Activated CD4-positive, alpha-beta T cell treated with anti-CD3 and anti-CD28 coated beads for 24 hours (primary cell): ENCODE measurements at regions not wholly inside any gene's neighbourhood (a gene's known extent, or its start where the extent isn't known, plus 50 kb on each side); places are given as distances from the start of the nearest gene placed in this dataset.
"Not testable (repeated sequence)": the region's sequence is repeated elsewhere in the genome, so short reads cannot be mapped to it uniquely, and the experiment has no call there.

Source experiments
- DNase-seq, 2 donors: peaks; one replicate each; pipeline ENCODE4 v3.0.0-alpha.2; 2020; ENCODE audit warnings: low read depth in 2 of 2

- DNase-seq: no peak
Measured at GRCh38 chr1:101420406-101420805, 183.6 kb downstream of the S1PR1 start.

- not testable (repeated sequence) for DNase-seq
Measured at GRCh38 chr1:101428083-101428482, 191.3 kb downstream of the S1PR1 start.

DNA sequence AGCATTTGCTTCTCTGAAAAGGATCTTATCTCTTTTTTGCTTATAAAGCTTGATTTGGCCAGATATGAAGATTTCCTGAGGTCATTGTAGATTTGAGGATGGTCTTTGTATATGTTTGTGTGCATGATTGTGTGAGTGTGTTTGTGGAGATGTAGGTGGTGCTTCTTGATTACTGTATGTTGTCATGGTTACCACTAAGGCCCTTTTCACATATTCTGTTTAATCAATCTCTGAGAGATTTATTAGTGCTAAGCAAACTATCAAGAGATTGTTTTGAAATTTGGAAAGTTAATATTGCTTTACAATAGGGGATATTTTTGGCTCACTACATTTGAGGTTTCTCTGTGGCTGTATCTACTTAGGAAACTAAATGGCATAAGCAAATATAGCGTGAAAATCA is 191.7 kb downstream of the S1PR1 start:
- DNase-seq: no peak

GRCh38 chr1:101431956-101432510 is 195.2 kb downstream of the S1PR1 start:
- no peak for DNase-seq

DNA sequence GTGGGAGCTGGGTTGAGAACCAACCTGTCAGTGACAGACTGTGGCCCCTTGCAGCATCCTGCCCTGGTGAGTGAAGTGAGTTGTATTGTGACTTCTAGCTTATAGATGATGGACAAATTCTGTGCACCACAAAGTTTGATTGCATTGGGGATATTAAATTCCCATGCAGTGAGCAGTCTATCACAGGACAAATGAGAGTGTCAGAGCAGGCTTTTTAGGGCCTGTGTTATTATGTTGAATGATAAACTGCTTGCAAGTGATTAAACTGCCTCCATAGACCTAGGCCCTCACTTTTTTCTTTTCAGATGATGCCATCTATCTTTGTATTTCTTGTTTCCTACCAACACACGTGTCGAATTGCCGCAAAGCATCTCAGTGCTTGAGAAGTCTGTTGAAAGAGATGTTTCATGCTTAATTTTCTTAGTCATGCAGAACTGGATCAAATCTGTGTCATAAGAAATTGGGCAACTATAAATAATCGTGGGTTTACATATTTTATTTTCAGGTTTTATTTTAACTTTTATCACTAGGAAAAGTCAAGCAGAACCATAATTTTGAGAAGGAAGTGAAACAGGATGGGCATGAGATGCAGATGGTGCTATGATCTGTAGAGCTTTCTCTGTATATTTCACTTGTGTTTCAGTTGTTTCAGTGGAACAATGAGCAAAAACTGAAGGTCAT is 199.2 kb downstream of the S1PR1 start:
- DNase-seq: no peak

- no peak for DNase-seq
Measured at GRCh38 chr1:101437800-101438199, 201.0 kb downstream of the S1PR1 start.

DNA sequence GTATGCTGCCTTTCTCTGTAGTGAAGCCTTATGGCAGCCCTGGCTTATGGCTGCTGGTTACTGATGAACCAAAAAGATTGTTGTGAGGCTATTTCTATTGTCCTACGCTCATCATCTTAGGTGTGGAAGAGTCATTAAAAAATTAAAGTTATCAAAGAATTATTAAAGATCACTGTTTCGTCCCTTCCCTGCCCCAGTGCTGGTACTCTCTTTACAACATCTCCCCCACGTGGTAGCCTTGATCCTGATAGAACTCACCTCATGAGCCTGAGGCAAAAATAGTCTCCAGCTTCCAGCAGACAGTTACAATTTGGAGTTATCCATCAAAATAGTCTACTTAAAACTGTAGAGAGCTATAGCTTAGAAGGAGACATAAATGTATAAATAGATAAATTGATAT is 201.5 kb downstream of the S1PR1 start:
- DNase-seq: no peak

GRCh38 chr1:101440485-101440884 is 203.7 kb downstream of the S1PR1 start:
- no peak for DNase-seq

GRCh38 chr1:101444381-101444780 is 207.6 kb downstream of the S1PR1 start:
- DNase-seq: no peak

- DNase-seq: no peak
Measured at GRCh38 chr1:101444873-101445618, 208.2 kb downstream of the S1PR1 start.

- no peak for DNase-seq
Measured at GRCh38 chr1:101448018-101448417, 211.2 kb downstream of the S1PR1 start.

GRCh38 chr1:101450691-101451090 is 213.9 kb downstream of the S1PR1 start:
- DNase-seq: not testable (repeated sequence)

DNA sequence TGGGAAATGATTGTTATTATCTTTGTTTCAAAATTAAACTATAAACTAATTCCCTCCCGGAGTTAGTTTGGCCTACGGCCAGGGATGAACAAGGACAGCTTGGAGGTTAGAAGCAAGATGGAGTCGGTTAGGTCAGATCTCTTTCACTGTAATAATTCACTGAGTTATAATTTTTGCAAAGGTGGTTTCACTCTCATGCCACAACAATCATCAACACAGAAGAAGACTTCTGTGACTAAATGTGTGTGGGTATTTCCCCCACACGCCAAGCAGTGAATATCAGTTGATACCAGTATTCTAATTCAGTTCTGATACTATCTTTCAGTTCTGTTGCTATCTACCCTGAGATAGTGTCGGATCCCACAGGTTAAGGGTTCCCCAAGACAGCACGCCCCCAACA is 215.1 kb downstream of the S1PR1 start:
- DNase-seq: no peak

GRCh38 chr1:101452825-101453224 is 216.0 kb downstream of the S1PR1 start:
- DNase-seq: no peak

DNA sequence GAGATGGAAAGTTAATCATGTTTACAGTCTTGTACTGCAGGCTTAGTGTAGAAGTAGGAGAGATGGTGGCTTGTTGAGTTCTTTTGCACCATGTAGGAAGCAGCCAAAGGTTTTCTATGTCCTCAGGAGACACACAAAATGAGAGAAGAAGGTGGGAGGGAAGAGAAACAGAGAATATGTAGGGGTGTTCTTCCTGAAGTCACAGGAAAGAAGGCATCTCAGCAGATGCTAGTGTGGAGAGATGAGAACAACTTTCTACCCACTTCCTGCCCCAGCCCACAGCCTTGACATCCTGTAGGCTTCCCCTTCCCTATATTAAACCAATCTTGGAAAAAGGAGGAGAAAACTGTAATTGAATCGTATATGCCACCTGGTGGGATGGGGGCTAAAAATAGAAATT is 217.0 kb downstream of the S1PR1 start:
- DNase-seq: no peak

DNA sequence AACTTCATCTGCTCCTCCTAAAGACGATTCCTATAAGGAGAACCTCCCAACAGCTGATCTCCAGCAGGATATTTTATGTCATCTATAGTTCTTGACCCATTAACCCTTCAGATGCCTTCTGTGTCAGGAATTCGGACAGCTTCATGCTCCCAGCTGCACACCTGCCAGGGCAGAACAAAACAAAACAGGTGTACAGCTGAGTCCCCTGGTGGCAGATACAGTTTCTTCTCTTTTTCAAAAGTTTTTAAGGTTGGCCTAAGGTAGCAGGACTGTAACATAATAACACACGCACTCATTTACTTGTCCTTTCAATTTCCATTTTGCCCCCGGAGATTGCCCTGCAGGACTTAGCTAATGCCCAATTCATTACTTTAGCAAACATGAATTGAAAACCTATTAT is 218.3 kb downstream of the S1PR1 start:
- no peak for DNase-seq

DNA sequence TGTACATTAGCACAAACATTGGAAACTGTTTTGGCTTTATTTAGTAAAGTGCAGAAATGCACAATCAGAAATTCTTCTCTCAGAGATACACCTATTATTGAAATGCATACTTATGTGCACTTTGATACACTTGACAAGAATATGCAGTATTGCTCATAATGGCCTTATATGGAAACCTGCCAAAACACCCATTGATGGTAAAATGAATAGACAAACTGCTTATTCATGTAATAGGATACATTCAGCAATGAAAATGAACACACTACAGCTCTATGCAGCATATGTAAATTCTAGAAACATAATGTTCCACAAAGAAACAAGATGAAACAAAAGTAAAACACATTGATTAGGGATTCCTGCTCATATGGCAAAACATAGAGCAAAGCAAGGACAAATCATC is 223.9 kb downstream of the S1PR1 start:
- DNase-seq: no peak

DNA sequence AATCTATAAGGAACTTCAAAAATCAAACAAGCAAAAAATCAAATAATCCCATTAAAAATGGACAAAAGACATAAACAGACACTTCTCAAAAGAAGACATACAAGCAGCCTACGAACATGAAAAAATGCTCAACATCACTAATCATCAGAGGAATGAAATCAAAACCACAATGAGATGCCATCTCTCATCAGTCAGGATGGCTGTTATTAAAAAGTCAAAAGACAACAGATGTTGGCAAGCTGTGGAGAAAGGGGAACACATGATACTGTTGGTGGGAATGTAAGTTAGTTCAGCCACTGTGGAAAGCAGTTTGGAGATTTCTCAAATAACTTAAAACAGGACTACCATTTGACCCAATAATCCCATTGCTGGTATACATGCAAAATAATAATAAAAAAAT is 226.4 kb downstream of the S1PR1 start:
- no peak for DNase-seq

DNA sequence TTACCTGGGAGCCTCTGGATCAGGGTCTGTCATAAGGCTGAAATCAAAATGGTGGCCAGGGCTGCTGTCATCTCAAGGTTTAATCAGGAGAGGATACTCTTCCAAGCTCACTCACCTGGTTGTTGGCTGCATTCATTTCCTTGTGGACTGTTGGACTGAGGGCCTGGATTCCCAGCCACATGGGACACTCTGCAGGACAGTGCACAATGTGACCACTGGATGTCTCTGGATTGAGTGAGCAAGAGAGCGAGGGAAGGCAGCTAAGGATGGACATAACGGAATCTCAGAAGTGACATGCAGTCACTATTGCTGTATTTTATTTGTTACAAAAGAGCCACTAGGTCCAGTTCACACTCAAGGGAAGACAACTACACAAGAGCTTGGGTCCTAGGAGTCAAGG is 229.1 kb downstream of the S1PR1 start:
- DNase-seq: no peak

- DNase-seq: no peak
Measured at GRCh38 chr1:101474039-101474665, 237.3 kb downstream of the S1PR1 start.

- DNase-seq: no peak
Measured at GRCh38 chr1:101476541-101476940, 239.7 kb downstream of the S1PR1 start.

DNA sequence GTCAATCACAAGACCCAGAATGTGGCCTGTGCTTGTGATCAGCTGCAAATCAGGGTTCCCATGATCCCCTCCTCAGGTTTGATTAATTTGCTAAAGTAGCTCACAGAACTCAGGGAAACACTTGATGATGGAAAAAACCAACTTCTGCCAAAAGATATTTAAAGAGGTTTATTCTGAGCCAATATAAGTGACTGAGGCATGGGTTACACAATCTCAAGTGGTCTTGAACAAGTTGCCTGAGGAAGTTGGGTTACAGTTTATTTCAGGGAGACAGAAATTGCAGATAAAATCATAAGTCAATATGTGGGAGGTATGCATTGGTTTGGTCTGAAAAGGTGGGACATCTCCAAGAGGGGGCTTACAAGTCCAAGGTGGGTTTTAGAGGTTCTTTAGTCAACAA is 243.1 kb downstream of the S1PR1 start:
- DNase-seq: no peak

- DNase-seq: no peak
Measured at GRCh38 chr1:101482306-101482705, 245.5 kb downstream of the S1PR1 start.
